T-helper 22 cell (primary cell): ENCODE measurements at regions not wholly inside any gene's neighbourhood (a gene's known extent, or its start where the extent isn't known, plus 50 kb on each side); places are given as distances from the start of the nearest gene placed in this dataset.

Experiments
- DNase-seq: peaks from one replicate; pipeline ENCODE4 v3.0.0-alpha.2; 2020; ENCODE audit warnings: low read depth

DNA sequence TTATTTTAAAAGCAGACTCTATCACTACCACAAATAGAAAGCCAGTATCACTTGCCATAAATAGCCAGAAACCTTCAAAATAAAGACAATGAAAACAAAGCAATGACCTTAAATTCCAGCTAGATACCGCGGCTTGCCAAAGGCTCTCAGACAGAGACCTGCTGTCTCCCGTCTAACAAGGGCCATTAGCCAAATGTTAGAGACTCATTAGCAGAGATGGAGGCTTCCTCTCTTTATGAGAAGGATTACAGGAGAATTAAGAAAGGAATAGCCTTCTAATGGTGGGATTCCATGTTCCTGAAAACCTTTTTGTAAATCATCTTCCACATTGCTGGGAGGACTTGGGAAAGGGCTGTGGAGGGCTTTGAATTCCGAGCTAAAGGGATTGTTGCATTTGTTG, 206.7 kb downstream of the AACS start:
- no peak for DNase-seq

DNA sequence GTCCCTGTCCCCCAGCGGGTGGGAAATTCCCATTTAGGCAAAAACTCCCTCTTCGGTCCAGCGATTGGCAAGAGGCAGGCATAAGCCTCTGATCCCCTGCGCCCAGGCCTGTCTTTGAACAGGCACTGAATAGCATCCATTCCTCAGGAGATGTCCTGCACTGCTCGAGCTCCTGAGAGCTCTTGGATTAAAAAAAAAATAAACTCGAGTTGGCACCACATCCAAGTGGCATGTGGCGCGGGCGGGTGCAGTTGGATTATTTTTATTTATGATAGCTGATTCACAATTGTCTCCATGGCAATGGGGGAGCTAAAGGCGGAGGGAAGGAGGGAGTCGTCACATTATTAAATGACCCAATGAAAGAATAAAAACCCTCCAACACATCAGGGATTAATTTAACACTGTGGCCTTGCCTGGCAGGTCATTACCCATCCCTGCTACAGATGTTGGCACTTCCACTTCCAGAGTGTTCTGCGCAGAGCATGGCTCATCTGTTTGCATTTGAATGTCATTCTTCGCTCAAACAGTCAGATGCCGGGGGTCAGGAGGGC, 207.2 kb downstream of the AACS start:
- DNase-seq = no peak

DNA sequence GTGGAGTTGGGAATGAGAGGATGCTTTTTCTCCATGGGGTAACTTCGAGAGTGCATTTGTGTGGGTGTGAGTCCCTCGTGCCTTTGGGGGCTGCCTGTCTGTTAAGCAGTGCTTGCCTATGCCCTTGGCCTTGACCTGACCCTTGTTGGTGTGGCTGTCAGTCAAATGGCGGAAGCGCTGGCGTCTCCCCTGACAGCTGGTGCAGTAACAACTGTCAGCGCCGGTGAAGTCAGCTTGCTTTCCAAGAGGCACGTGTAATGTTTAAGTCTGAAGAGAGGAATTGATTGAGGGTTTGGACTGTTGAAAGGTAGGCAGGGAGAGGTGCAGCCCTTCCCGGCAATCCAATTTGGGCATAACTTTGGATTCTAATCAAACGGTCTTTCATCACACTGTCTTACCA, 211.3 kb downstream of the AACS start:
- DNase-seq = no peak

DNA sequence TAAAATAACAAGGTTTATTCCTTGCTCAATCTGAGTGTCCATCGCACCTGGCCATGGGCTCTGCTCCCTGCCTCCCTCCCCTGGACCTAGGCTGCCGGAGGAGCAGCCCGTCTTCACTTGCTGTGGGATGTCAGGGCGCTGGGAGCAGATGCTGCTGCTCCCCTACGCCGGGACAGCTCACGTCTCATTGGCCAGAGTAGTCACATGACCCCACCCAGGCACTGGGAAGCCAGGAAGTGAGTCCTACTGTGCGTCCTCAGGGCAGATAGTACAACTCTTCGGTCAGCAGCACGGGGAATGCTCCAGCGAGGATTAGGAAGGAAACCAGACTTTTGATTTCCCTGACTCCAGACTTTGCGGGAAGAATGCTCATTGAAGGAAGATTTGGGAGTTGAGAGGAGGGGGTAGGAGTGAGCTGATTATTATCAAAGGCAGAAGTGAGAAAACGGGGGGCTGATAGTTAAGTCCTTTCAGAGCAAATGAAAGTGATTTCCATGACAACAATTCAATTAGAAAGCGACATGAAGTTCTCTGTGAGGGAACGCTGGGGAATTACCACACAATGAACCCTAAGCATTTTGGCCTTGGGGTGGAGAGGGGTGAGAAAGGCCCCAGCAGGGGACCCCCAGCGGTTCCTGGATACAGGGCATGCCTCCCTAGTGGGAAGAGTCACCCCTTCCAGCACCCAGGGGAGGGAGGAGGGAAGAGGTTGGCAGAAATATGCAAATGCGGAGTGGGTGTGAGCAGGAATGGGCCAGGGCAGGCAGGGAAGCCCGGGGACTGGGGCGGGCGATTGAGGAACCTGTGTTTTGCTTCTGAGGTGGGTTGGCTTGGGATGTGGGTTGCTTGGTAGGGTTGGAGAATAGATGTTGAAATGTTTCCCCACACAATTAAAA, 215.5 kb downstream of the AACS start:
- no peak for DNase-seq

DNA sequence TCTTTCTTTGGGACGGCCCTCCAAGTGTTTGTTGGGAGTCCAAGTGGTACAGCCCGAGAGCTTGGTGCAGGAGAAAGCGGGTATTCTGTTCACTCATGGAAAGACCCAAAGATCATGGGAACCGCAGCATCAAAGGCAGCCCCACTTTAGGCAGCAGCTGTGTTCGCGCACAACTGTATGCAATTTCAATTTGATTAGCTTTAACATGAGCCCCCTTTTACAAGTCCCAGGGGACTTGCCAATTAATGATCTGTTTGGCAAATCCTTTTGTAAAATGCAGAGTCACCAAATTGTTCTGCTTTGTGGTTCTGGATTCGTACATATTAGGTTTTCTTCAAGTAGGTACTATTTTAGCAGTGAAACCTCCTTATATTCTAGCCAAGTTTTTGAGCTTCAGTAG, 217.7 kb downstream of the AACS start:
- no peak for DNase-seq

DNA sequence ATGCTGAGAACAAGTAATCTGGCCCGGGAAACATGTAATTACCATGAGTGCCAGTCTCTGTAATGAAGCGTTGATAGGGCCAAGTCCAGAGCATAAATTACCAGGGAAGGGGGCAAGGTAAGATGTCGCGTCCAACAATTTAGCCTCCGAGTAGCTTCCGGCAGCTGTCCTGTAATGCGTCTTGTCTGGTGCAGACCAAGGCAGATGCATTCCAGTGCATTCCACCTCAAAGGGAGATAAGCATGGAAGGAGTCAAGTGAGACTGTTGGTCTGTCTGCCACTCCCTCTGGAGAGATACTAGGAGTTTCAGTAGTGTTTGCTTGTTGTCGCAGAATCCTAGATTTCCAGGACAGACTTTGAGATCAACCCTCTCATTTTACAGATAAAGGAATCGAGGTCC, 218.3 kb downstream of the AACS start:
- no peak for DNase-seq

DNA sequence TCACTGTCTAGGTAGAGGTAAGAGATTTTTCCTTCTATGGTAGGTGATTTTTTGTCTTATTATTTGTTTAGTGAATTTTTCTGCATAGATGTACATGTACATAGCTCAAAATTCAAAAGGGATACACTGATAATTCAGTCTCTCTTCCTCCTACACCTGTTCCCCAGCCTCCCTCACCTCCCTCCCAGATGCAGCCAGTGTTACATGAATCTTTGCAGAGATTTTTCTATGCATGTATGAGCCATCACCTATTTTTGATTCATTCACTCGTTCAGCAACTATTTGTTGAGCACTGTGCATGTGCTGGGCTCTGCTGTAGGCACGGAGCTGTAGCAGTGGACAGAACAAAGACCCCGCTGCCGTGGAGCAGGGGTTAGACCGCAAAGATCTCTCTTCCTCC, 218.9 kb downstream of the AACS start:
- no peak for DNase-seq

DNA sequence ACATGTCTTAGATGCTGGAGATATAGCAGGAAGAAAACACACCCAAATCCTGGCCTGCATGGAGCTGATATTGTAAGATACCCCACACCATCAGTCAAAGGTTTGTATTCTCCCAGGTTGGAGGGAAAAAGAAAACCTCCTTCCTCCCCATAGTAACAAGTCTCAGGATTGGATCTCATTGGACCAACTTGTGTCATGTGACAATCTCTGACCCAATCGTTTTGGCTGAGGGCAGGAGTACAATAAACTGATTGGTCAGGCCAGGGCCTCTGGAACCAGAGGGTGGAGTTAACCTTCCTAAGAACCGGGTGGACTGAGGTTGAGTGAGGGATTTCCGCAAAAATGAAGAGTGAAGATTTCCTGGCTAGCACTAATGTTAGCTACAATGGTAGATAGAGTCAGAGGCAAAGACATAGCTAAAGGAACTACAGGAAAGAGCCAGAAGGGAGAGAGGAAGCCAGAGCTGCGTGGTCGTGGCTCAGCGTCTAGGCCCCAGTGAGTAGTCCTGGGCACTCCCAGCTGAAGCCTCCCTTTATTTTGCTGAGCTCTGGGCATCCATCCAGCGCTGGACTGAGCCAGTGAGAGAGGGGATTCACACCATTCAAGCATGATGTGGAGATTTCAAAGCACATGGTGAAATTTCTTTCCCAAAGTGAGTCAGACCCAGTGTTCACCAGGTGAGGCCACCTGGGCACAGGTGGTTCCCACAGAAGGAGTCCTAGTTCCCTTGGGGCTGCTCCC, 219.9 kb downstream of the AACS start:
- DNase-seq = no peak

DNA sequence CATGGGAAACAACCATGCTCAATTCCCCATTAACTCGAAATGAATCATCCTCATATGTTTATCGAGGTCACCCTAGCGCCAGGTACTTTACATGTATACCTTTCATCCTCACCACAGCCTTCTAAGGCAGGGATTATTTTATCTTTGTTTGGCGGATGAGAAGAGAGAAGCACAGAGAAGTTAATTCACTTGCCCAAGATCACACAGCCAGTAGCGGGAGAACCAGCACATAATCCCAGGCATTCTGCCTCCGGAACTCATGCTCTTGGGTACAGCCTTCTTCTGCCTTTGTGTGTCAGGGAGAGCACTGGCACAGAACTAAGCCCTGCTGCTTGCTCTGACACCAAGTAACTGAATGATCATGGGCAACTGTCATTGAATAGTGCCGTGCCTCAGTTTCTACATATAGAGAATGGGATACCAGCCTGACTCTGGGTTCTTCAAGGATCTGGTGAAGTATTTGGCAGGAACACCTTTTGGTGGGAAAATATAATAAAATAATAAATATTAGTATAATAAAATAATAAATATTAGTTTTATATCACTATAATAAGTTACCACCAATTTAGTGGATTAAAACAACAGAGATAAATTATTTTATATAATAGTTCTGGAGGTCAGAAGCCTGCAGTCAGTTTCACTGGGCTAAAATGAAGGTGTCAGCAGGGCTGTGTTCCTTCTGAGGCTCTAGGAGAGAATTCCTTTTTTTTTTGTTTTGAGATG, 220.9 kb downstream of the AACS start:
- DNase-seq = no peak

DNA sequence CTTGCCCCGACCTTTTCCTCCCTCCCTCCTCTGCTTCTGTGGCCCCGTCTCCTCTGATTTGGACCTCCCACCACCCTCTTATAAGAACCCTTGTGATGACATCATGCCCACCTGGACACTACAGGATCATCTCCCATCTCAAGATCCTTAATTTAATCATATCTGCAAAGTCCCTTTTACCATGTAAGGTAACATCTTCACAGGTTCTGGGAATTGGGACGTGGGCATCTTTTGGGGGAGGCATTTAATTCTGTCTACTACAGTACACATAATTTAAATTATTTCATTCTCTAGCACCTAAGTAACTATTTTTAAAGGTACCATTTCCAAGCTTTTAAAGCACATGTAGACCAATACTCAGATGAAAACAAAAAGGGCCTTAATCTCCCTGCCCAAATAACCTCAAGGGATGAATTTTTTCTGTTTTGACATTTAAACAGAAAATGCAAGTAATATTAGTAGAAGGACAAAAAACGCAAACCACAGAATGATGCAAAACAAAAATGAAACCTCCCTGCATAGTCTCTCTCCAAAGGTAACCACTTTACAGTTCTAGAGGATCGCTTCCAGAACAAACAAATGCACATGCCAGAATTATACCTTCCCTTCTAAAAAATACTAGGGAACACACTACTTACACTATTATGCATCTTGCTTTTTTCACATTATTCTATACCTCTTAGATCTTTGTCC, 222.1 kb downstream of the AACS start:
- DNase-seq = no peak

DNA sequence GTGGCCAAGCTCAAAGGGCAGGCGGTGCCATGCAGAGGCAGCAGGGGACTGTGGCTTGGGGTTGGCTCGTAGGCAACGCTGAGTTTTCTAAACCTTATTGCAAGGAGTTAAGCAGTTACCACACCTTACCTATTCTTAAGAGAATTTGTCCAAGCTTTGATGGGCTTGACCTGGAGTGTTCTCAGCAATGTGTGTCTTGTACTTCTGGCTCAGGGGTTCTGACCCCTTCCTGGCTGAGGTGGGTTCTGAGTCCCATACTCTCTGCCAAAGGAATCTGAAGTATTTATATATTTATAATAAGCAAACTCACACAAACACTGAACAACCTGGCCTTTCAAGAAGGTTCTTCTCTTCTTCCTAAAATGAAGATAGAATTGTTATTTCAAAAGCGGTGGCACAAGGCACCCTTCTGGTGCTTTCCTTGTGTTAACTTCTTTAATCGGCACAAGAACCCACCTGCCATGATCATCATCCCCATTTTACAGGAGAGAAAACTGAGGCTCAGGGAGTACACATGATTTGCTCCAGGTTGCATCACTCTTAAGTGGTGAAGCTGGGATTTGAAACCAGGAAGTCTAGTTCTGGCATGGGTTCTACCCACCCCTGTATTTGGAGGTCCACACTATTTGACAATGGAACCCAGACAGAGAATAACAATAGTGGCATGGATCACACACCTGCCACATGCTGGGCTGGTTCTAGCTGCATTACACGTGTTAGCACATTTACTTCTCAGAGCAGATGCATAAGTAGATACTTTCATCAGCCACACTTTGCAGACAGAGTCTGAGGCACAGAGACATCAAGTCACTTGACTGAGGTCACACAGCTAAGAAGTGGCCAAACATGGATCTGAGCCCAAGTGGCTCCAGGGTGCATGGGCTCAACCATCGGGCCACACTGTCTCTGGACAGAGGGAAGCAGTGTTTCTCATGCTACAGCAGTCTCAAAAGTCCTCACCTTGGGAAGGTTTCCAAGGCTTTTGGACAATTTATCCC, 224.0 kb downstream of the AACS start:
- DNase-seq = no peak

DNA sequence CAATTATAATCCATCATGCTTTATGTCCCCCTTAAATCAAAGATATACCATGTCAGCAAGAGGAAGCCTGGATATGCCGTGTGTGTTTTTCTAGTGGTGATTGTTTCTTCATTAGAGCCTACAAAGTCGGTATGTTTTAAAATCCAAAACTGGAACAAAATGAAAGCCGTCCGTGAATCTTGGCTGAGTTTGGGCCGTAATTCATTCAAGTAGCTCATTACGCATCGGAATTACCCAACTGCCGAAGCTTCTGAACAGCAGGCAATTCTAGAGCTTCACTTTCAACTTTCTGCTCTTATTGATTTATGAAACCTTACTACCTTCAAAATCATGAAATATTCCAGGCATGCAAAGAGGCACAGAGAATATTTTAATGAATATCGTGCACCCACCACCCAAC, 224.7 kb downstream of the AACS start:
- no peak for DNase-seq

DNA sequence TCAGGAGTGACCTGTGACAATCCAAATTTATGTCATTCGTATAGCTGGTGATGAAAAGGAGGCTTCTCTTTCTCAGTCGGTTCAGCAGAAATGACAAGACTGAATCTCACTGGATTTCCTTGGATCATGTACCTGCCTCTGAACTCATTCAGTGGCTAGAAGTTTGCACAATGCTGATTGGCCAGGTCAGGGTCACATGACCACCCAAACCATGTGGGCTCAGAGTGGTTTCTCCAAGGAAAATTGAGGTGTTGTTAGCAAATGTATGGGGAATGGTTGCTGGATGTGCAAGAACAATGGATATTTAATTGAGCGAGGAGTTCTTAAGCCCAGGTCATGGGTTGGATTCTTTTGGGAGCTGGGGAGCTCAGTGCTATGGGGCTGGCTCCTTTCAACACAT, 227.5 kb downstream of the AACS start:
- no peak for DNase-seq

DNA sequence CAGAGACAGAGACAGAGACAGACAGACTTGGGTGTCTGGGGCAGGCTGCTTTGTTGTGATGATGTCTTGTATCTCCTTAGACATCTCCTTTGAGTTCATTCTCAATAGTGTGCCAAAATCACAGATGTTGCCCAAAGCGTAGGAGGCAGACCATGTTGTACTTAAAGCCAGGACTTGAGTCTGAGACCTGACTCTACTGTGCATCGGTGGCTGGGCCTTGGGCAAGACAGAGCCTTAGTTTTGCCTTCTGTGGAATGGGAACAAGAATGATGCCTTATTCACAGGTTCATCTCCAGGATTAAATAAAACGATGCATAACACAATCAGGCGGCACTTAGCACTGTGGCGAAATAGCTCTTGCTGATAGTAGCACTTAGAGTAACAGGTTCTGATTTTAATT, 230.3 kb downstream of the AACS start:
- DNase-seq = no peak

DNA sequence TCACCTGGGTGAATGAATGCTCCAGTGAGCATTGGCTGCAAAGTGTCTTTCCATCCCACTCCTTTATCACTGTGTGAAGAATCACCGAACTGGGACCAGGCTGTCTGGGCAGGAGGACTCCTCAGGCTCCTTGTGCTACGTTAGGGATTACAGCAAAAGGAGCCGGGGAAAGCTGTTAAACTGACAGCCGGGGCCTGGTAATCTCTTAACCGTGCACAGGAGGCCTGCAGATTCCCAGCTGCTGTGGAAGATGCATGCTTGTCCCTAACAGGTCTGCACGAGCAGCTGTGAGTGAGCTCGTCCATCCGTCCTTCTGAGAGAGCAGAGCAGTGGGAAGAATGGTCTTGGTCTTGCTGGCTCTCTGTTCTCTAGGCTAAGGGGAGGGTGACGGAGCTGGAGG, 231.5 kb downstream of the AACS start:
- no peak for DNase-seq

DNA sequence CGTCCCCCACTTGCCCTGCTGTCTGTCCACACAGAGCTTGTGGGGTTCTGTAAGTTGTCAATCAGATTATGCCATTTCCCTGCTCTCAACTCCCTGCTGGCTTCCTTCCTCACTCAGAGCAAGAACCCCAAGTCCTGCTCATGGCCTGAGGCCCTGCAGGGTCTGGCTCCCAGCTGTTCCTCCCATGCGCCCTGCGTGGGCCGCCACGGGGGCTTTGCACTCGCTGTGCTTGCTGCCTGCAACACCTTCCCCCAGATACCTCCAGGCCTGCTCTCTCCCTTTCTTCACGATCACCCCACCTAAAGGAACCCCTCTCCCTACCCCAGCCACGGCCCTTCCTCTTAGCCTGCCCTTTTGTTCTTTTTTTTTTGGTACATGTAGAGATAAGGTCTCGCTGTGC, 234.6 kb downstream of the AACS start:
- no peak for DNase-seq

DNA sequence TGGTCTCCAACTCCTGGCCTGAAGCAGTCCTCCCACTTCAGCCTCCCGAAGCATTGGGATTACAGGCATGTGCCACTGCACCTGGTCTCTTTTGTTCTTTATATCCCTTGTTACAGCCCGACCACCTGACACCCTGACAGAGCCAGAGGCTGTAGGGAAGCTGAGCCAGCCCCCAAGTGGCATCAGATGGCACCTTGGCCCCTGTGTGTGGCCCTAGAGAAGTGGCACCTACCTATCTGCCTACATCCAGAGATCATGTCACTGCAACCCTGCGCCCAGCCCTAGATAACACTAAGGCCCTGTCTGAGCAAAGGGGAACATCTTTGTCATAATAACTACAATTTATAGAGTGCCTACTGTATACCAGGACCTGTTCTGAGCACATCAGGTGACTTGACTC, 235.0 kb downstream of the AACS start:
- DNase-seq = no peak

DNA sequence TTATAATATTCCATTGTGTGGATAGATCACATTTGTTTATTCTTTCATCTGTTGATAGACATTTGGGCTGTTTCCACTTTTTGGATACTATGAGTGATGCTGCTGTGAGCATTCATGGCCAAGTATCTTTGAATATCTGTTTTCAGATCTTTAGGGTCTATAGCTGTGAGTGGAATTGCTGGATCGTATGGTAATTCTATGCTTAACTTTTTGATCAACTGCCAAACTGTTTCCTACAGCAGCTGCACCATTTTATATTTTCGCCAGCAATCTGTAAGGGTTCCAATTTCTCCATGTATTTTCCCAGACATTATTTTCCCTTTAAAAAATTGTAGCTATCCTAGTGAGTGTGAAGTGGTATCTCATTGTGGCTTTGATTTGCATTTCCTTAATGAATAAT, 238.1 kb downstream of the AACS start:
- no peak for DNase-seq

DNA sequence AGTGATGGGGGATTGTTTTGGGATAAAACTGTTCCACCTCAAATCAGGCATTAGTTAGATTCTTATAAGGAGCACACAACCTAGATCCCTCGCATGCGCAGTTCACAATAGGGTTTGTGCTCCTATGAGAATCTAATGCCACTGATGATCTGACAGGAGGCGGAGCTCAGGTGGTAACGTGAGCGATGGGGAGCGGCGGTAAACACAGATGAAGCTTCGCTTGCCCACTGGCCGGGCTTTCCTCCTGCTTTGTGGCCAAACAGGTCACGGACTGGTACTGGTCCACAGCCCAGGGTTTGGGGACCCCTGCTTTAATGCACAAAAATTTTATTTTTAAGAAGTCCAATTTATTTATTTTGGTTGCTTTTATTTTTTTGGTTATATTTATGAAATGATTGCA, 238.8 kb downstream of the AACS start:
- no peak for DNase-seq

DNA sequence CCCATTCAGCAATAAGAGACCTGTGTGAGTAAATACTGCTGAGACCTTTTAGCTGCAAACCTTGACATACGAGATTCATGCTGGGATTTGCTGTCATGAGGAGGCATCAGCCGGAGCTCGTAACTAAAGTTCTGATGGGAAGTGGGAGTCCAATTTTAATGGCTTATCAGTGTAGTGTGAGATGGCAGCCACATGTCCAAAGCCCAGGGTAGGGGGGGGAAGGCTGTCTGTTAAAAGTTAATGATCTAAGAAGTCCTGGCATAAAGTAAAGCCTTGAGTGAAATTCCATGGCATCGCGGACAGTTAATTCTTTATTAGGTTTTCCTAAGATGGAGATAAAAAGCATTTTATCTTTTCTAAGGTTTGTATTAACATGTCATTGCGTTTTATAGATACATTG, 240.0 kb downstream of the AACS start:
- no peak for DNase-seq

DNA sequence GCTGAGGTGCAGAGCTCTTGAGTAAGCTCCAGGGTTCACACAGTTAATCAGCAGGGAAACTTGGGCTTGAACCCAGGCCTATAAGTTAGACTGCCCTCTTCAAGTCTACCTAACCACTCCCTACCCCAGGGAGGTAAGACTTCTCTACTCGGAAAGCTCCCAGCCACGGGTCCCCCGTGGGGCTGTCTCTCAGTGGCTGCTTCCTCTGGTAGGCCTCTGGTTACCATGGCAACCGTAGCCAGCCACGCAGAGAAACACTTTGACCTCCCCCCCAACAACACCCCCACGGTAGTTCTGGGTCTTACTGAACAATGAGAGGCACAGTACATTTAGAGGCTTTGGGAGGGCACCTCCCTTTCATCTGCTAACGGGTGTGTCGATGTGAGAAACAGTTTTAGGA, 245.2 kb downstream of the AACS start:
- no peak for DNase-seq
